GM12892 (cell line): ENCODE measurements at regions not wholly inside any gene's neighbourhood (a gene's known extent, or its start where the extent isn't known, plus 50 kb on each side); places are given as distances from the start of the nearest gene placed in this dataset.

Experiments used
- DNase-seq: peaks from one replicate; pipeline ENCODE4 v3.0.0; 2011; ENCODE audit not compliant: insufficient read length
- FAIRE-seq: peaks from 2 replicates; lab custom pipeline; 2011; peaks lifted over from hg19 to GRCh38; lab: Jason Lieb, UNC
- POLR2A ChIP-seq: IDR thresholded peaks from 2 replicates; pipeline ENCODE4 v1.6.1; 2011; ENCODE audit warnings: low read depth, low read length, control low read depth
- POLR2AphosphoS5 ChIP-seq: IDR thresholded peaks from 2 replicates; pipeline ENCODE4 v1.6.1; 2011; ENCODE audit warnings: low read depth, low read length, control low read depth
- TAF1 ChIP-seq: IDR thresholded peaks from 2 replicates; pipeline ENCODE4 v1.6.1; 2011; ENCODE audit warnings: low read depth, mild to moderate bottlenecking, control low read depth, low read length, borderline replicate concordance

GRCh38 chr18:45324101-45324494 lies 291.2 kb upstream of the SLC14A2 start:
- no peak for DNase-seq
- TF ChIP-seq TAF1 = no peak
- no peak for TF ChIP-seq POLR2AphosphoS5
- no peak for TF ChIP-seq POLR2A
- no peak for FAIRE-seq

GRCh38 chr18:45324495-45325113 lies 290.7 kb upstream of the SLC14A2 start:
- FAIRE-seq (no peak), DNase-seq (no peak)
- TF ChIP-seq TAF1 = no peak
- no peak for TF ChIP-seq POLR2AphosphoS5
- TF ChIP-seq POLR2A = no peak

- DNase-seq (no peak), FAIRE-seq (no peak)
- TF ChIP-seq POLR2AphosphoS5 (no peak), POLR2A (no peak), TAF1 (no peak)
Observed at GRCh38 chr18:45325778-45326177, 289.5 kb upstream of the SLC14A2 start.

- DNase-seq (no peak), FAIRE-seq (no peak)
- no peak for TF ChIP-seq POLR2AphosphoS5
- no peak for TF ChIP-seq POLR2A
- no peak for TF ChIP-seq TAF1
Observed at GRCh38 chr18:45326505-45326904, 288.8 kb upstream of the SLC14A2 start.

- TF ChIP-seq POLR2A (no peak), TAF1 (no peak), POLR2AphosphoS5 (no peak)
- DNase-seq = no peak
- FAIRE-seq = no peak
Observed at GRCh38 chr18:45328296-45328695, 287.0 kb upstream of the SLC14A2 start.

- DNase-seq (no peak), FAIRE-seq (no peak)
- no peak for TF ChIP-seq POLR2A
- TF ChIP-seq TAF1 = no peak
- TF ChIP-seq POLR2AphosphoS5 = no peak
Observed at GRCh38 chr18:45328811-45329210, 286.5 kb upstream of the SLC14A2 start.

- DNase-seq (no peak), FAIRE-seq (no peak)
- TF ChIP-seq TAF1 = no peak
- TF ChIP-seq POLR2A = no peak
- TF ChIP-seq POLR2AphosphoS5 = no peak
Observed at GRCh38 chr18:45329316-45329715, 286.0 kb upstream of the SLC14A2 start.

GRCh38 chr18:45330170-45330594 lies 285.1 kb upstream of the SLC14A2 start:
- DNase-seq = no peak
- no peak for TF ChIP-seq POLR2A
- no peak for TF ChIP-seq TAF1
- no peak for TF ChIP-seq POLR2AphosphoS5
- FAIRE-seq = no peak

- FAIRE-seq (no peak), DNase-seq (no peak)
- TF ChIP-seq TAF1 (no peak), POLR2AphosphoS5 (no peak), POLR2A (no peak)
Observed at GRCh38 chr18:45332871-45333270, 282.4 kb upstream of the SLC14A2 start.

GRCh38 chr18:45334191-45334590 lies 281.1 kb upstream of the SLC14A2 start:
- FAIRE-seq = no peak
- TF ChIP-seq POLR2A (no peak), POLR2AphosphoS5 (no peak), TAF1 (no peak)
- DNase-seq = no peak

GRCh38 chr18:45335282-45336043 lies 279.8 kb upstream of the SLC14A2 start:
- DNase-seq = no peak
- no peak for FAIRE-seq
- TF ChIP-seq POLR2AphosphoS5 (no peak), TAF1 (no peak), POLR2A (no peak)

GRCh38 chr18:45336448-45336847 lies 278.8 kb upstream of the SLC14A2 start:
- no peak for DNase-seq
- no peak for TF ChIP-seq TAF1
- FAIRE-seq = no peak
